ENCODE measurements at regions not wholly inside any gene's neighbourhood (a gene's known extent, or its start where the extent isn't known, plus 50 kb on each side); places are given as distances from the start of the nearest gene placed in this dataset.
"Not testable (repeated sequence)": the region's sequence is repeated elsewhere in the genome, so short reads cannot be mapped to it uniquely, and the experiment has no call there.

GRCh38 chr2:234378958-234379357, 117.9 kb downstream of the ARL4C start:
- H3K27me3 ChIP-seq (ENCODE audit: control insufficient read depth in 1 of 2, insufficient read depth in 2 of 2, low read length in 2 of 2); intact Hi-C loops (cut with micrococcal nuclease; ENCODE audit: unreplicated experiment); H3K9me3 ChIP-seq (ENCODE audit: low read length); POLR2A ChIA-PET; ATAC-seq; H3K4me3 ChIP-seq (replicated peaks in 1 of 3; ENCODE audit: insufficient read depth in 1 of 3, low read depth in 2 of 3, low read length in 3 of 3); FAIRE-seq; H4K20me1 ChIP-seq (ENCODE audit: insufficient read depth, low read length); H3K4me2 ChIP-seq (ENCODE audit: low read depth, low read length); DNase-seq (ENCODE audit: low spot score); BruUV-seq (replicated peaks); H3K4me1 ChIP-seq (ENCODE audit: insufficient read depth, low read length); H3K79me2 ChIP-seq (ENCODE audit: insufficient read depth, low read length); CTCF ChIA-PET (ENCODE audit: low intra/inter-chr PET ratio, low total read pairs); H3K27ac ChIP-seq (ENCODE audit: extremely low read length, insufficient read depth, low read length); in situ Hi-C loops (cut with HindIII; ENCODE audit: extremely low pct_ligation_motif_present, low pct_unique_long_range_greater_than_20kb); H3K9ac ChIP-seq (ENCODE audit: insufficient read depth, low read depth, low read length); H2AFZ ChIP-seq (ENCODE audit: low read length); H3K36me3 ChIP-seq (replicated peaks in 1 of 2; ENCODE audit: control insufficient read depth in 1 of 2, insufficient read depth in 2 of 2, low read length in 2 of 2): not testable (repeated sequence)
- WGBS (ENCODE audit: low lambda C conversion rate), result 69% methylated on average over 2 of the region's 2 CpGs

GRCh38 chr2:234378440-234378839, 118.4 kb downstream of the ARL4C start:
- WGBS (ENCODE audit: low lambda C conversion rate), result 77% methylated on average over 4 of the region's 4 CpGs
- Histone ChIP-seq H3K4me3 (replicated peaks in 1 of 3; ENCODE audit: insufficient read depth in 1 of 3, low read depth in 2 of 3, low read length in 3 of 3) (no peak overlapping the region), H3K79me2 (ENCODE audit: insufficient read depth, low read length) (no peaks in the 10 kb centered on the region), H4K20me1 (ENCODE audit: insufficient read depth, low read length) (no peaks in the 10 kb centered on the region; the same call in 1 of the 2 replicates), H3K27me3 (ENCODE audit: control insufficient read depth in 1 of 2, insufficient read depth in 2 of 2, low read length in 2 of 2) (peaks cover 0 to 1% of the 10 kb centered on the region in 2 experiments; a peak in 2 of 5 replicates), H2AFZ (ENCODE audit: low read length) (no peak overlapping the region), H3K27ac (ENCODE audit: extremely low read length, insufficient read depth, low read length) (no peak overlapping the region), H3K4me1 (ENCODE audit: insufficient read depth, low read length) (no peaks in the 10 kb centered on the region), H3K9me3 (ENCODE audit: low read length) (no peaks in the 10 kb centered on the region), H3K4me2 (ENCODE audit: low read depth, low read length) (no peak overlapping the region), H3K36me3 (replicated peaks in 1 of 2; ENCODE audit: control insufficient read depth in 1 of 2, insufficient read depth in 2 of 2, low read length in 2 of 2) (no peaks in the 10 kb centered on the region), H3K9ac (ENCODE audit: insufficient read depth, low read depth, low read length) (no peak overlapping the region)
- intact Hi-C loops (cut with micrococcal nuclease; ENCODE audit: unreplicated experiment), result no loop called here
- ATAC-seq (no peak), FAIRE-seq (no peak), DNase-seq (ENCODE audit: low spot score) (no peak)
- BruUV-seq (replicated peaks), result no TSS peak
- in situ Hi-C loops (cut with HindIII; ENCODE audit: extremely low pct_ligation_motif_present, low pct_unique_long_range_greater_than_20kb), result no loop called here
- ChIA-PET CTCF (ENCODE audit: low intra/inter-chr PET ratio, low total read pairs) (no interaction called here), POLR2A (no interaction called here)
- TF ChIP-seq ZEB1 (IDR thresholded peaks at IDR 0.05; ENCODE audit: insufficient replicate concordance, low read depth) (no peak), ZNF709 (CRISPR knock-in tag; IDR thresholded peaks at IDR 0.05) (no peak), MIER2 (CRISPR knock-in tag; IDR thresholded peaks at IDR 0.05) (no peak), SIX1 (CRISPR knock-in tag; IDR thresholded peaks at IDR 0.05; ENCODE audit: borderline replicate concordance) (no peak), ZGPAT (CRISPR knock-in tag; IDR thresholded peaks at IDR 0.05) (no peak), BCLAF1 (IDR thresholded peaks at IDR 0.05) (no peak), CEBPB (IDR thresholded peaks at IDR 0.05; ENCODE audit: borderline replicate concordance, low read depth, low read length) (peak; percentile 73; the same call in 1 of the 2 replicates), MAX (IDR thresholded peaks at IDR 0.05) (no peak), SIN3B (IDR thresholded peaks at IDR 0.05; ENCODE audit: low read length) (no peak), CEBPG (CRISPR knock-in tag; IDR thresholded peaks at IDR 0.05) (0 out of 2 replicates have a peak, but pooled peaks have one; percentile 23), ZNF282 (IDR thresholded peaks at IDR 0.05; ENCODE audit: partially characterized antibody) (no peak), KLF16 (CRISPR knock-in tag; IDR thresholded peaks at IDR 0.05) (no peak), ATF4 (CRISPR knock-in tag; IDR thresholded peaks at IDR 0.05) (peak in 1 of 2 experiments; percentile 80; a peak in 2 of 4 replicates)

Measured in HepG2 (cell line).